COLO668 (cell line): ENCODE measurements at regions not wholly inside any gene's neighbourhood (a gene's known extent, or its start where the extent isn't known, plus 50 kb on each side); places are given as distances from the start of the nearest gene placed in this dataset.
"Not testable (repeated sequence)": the region's sequence is repeated elsewhere in the genome, so short reads cannot be mapped to it uniquely, and the experiment has no call there.

ENCODE experiments used
- DNase-seq: peaks from one replicate; lab custom pipeline; 2025; ENCODE audit not compliant: unreplicated experiment; lab: John Stamatoyannopoulos, UW

- DNase-seq, result not testable (repeated sequence)
Measured at GRCh38 chr4:82301390-82301789, 72.4 kb downstream of the HNRNPD start.

- DNase-seq, result no peak
Measured at GRCh38 chr4:82293304-82293703, 80.5 kb downstream of the HNRNPD start.

GRCh38 chr4:82287720-82288119, 86.1 kb downstream of the HNRNPD start:
- no peak for DNase-seq

- peak; percentile 96 for DNase-seq
Measured at GRCh38 chr4:82284858-82285805, 88.7 kb downstream of the HNRNPD start.

GRCh38 chr4:82284475-82284857, 89.3 kb downstream of the HNRNPD start:
- DNase-seq, result no peak

GRCh38 chr4:82282875-82283274, 90.9 kb downstream of the HNRNPD start:
- DNase-seq, result no peak

- not testable (repeated sequence) for DNase-seq
Measured at GRCh38 chr4:82279550-82279949, 94.2 kb downstream of the HNRNPD start.

GRCh38 chr4:82276332-82276640, 97.5 kb downstream of the HNRNPD start:
- DNase-seq, result no peak

- DNase-seq, result no peak
Measured at GRCh38 chr4:82275431-82276331, 98.1 kb downstream of the HNRNPD start.

GRCh38 chr4:82274700-82275099, 99.1 kb downstream of the HNRNPD start:
- not testable (repeated sequence) for DNase-seq

GRCh38 chr4:82272523-82272922, 101.3 kb downstream of the HNRNPD start:
- DNase-seq, result not testable (repeated sequence)

- DNase-seq, result peak; percentile 38
Measured at GRCh38 chr4:82271915-82272480, 101.8 kb downstream of the HNRNPD start.

GRCh38 chr4:82268826-82269193, 105.0 kb downstream of the HNRNPD start:
- DNase-seq, result no peak

- DNase-seq, result peak; percentile 57
Measured at GRCh38 chr4:82268050-82268825, 105.6 kb downstream of the HNRNPD start.

- DNase-seq, result no peak
Measured at GRCh38 chr4:82267506-82267905, 106.3 kb downstream of the HNRNPD start.

- DNase-seq, result no peak
Measured at GRCh38 chr4:82266345-82266744, 107.4 kb downstream of the HNRNPD start.

GRCh38 chr4:82261084-82261483, 112.7 kb downstream of the HNRNPD start:
- no peak for DNase-seq

- no peak for DNase-seq
Measured at GRCh38 chr4:82260632-82261031, 113.2 kb downstream of the HNRNPD start.

- DNase-seq, result no peak
Measured at GRCh38 chr4:82256718-82257117, 117.1 kb downstream of the HNRNPD start.

GRCh38 chr4:82255657-82256056, 118.1 kb downstream of the HNRNPD start:
- no peak for DNase-seq
